GM19468 (cell line): ENCODE measurements at regions not wholly inside any gene's neighbourhood (a gene's known extent, or its start where the extent isn't known, plus 50 kb on each side); places are given as distances from the start of the nearest gene placed in this dataset.
"Not testable (repeated sequence)": the region's sequence is repeated elsewhere in the genome, so short reads cannot be mapped to it uniquely, and the experiment has no call there.

Source experiments
- ATAC-seq: cut with Tn5 transposase; IDR thresholded peaks from one replicate; pipeline ENCODE4 v1.9.1; 2021; ENCODE audit warnings: mild to moderate bottlenecking, moderate library complexity, moderate number of reproducible peaks; ENCODE audit not compliant: unreplicated experiment; ENCODE audit errors: extremely low read depth

DNA sequence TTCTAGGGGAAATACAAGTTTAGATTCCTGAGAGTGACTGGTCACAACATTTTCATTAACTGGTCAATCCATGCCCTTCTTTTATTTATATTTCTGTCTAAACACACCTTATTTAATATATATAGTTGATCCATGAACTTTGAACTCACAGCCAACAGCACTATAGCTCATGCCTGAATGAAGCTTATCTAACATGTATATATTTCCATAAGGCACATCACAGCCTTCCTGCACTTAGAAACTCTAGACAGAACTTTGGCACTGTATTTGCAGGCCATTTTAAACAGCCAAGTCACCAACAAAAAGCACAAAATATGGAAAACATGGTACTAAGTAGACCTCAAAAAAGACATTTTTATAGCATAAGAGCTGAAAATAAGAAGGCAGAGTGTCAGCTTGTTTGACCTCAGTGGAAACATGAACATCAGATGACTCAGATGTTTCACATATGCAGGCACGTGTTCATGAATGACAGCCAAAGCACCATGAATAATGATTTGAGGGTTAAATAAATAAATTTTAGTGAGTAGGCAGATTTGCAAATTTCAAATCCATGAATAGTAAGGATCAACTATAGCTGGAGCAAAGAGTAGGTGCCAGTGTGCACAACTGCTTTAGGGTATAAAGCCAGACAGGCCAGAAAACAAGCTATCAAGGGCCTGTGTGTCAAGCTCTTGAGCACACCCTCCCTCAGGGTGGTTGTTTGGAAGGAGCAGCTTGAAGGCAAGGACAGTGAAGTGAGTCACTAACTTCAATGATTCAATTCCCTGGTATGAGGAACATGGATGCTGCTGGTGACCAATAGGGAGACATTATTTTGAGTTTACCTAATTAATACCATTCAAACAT, 88.9 kb upstream of the NT5E start:
- ATAC-seq = no peak

DNA sequence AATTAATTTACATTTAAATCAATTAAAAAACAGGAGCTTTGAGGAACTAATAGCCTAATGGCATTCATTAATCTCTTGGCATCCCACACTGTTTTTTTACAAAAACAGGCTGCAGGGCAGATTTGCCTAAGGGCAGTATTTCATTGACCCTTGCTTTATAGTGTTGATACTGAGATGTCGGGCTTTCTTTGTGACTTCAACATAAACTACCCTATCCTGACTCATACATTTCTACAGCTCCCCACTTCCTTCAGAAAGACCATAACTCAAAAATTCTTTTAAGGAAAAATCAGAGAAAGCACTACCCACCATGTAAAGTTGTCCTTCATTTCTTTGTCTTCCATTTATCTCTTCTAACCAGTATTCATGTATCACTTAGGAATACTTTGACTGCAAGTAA, 92.2 kb upstream of the NT5E start:
- no peak for ATAC-seq

GRCh38 chr6:85356743-85357142, 93.1 kb upstream of the NT5E start:
- ATAC-seq = not testable (repeated sequence)

GRCh38 chr6:85355816-85356215, 94.1 kb upstream of the NT5E start:
- ATAC-seq = no peak

DNA sequence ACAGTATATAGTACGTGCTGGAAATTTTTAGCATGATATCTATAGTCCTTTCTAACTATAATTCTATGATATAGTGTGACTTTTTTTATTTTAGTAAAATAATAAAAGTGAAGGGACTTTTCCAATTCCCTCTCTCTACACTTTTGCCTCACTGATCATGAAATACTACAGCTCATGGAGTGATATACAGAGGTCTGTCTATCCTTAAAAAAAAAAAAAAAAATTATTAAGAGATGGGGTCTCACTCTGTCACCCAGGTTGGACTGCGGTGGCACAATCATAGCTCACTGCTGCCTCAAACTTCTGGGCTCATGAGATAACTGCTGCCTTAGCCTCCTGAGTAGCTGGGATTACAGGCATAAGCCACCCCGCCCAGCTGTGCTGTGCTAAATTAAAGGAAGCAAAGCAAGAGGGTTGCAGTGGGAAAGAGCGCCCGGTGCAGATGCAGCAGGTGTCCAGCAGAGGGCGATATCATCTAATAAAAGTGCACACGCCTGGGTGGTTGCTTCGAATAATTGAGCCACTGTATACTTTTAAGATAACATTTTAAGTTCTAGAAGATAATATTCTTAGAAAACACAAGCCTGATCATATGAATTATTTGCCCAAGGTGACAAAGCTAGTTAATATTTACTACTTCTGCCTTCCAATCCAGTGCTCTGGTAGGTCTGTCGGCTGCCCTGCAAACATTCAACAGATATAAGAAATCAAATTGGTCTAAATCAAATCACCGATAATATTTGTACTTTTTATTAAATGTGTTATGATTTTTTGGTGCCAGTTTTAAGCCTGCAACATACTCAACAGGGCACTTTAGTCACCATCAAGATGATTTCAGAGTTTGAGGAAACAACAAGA, 94.9 kb upstream of the NT5E start:
- ATAC-seq = no peak

GRCh38 chr6:85353012-85353411, 96.9 kb upstream of the NT5E start:
- no peak for ATAC-seq

DNA sequence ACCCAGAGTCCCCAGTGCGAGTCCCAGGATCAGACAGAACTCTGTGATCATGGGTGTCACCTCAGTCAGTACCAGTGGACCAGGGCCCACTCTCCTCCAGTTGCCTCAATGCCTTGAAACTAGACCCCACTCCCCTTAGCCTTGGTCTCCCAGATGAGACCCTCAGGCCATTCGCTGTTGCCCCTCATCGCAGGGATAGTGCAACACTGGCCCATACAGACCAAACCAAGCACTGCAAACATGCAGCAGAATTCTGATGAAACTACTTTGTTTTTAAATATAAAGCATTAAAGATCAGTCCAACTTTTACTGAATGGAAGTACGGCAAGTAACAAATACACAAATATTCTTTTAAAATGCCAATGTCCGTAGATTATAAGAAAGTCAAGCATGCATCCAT, 101.2 kb upstream of the NT5E start:
- ATAC-seq = no peak

GRCh38 chr6:85347812-85348211, 102.1 kb upstream of the NT5E start:
- ATAC-seq = no peak

DNA sequence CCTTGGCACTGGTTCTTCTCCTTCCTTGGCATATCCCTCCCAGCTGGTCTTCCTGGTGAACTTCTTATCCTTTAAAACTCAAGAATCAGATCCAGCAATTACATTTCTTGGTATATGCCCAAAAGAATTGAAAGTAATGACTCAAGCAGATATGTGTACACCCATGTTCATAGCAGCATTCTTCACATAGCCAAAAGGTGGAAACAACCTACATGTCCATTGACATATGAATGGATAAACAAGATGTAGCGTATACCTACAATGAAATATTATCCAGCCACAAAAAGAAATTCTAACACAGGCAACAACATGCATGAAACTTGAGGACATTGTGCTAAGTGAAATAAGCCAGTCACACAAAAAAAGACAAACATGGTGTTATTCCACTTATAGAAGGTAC, 103.7 kb upstream of the NT5E start:
- no peak for ATAC-seq

GRCh38 chr6:85344996-85345395, 104.9 kb upstream of the NT5E start:
- ATAC-seq = no peak

DNA sequence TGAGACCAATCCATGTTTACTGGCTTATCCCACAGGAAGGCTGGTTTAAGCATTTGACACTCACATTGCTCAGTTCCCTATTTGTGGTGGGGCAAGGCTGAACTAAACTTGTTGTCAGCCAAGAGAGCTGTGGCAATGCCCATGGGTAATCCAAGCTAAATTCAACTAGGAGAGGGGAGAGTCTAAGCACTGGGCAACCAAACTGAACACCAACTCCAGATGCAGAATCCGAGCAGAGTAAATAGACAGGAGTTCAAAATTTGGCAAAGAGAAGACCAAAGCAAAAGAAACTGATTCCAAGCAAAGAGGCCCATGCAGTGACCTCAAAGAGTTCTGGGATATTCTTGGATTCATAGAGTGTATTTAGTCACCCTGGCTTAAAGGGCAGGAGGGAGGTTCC, 106.5 kb upstream of the NT5E start:
- ATAC-seq = no peak

DNA sequence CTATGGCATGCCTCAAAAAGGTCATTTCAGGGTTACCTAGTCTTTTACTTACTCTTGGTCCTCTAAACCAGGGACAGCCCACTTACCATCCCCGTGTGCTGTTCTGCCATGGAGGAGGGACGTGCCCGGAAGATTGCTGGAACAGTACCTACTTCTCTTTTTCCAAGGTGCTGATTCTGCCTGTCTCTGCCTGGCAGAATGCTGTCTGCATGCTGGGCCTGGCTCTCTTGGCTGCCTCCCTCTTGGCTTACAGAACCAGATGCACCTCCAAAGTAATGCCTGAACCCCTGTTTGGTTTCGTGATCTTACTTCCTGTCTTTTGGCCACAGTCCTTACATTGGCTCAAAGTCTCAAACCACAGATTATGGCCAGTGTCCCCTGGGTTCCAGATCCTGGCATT, 120.7 kb upstream of the NT5E start:
- ATAC-seq = no peak

DNA sequence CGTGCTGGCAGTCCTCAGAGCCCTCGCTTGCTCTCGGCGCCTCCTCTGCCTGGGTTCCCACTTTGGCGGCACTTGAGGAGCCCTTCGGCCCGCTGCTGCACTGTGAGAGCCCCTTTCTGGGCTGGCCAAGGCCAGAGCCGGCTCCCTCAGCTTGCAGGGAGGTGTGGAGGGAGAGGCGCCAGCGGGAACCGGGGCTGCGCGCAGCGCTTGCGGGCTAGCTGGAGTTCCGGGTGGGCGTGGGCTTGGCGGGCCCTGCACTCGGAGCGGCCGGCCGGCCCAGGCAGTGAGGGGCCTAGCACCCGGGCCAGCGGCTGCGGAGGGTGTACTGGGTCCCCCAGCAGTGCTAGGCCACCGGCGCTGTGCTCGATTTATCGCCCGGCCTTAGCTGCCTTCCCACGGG, 124.1 kb upstream of the NT5E start:
- ATAC-seq = not testable (repeated sequence)

- ATAC-seq = no peak
Measured at GRCh38 chr6:85323435-85324040, 126.3 kb upstream of the NT5E start.

DNA sequence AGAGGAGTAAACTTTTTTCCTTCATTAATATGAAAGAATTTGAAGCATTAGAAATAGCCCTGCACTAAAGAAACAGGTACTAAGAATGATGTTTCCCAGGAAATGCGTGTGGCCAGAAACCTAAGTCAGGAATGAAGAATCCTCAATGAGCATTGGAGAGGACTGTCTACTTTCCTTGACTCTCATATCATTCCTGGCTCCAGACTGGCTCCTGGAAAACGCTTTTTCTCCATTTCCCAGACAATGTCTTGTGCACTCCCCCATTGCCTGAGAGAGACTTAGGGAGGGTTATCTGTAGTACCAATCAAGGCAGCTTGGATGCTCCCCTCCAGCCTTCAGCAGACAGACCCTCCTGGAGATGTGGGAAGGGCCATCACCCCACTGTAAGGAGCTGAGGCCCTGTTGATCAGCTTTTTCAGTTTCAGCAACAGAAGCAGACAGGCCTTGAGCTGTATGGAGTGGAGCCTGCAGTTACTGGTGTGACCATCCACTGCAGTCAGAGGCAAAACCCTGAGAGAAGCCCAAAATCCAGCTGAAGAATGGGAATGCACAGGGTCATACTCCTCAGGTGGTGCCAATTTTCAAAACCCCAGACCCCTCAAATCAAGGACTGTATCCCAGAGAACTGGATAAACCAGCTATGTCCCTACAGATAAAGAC, 127.3 kb upstream of the NT5E start:
- no peak for ATAC-seq

DNA sequence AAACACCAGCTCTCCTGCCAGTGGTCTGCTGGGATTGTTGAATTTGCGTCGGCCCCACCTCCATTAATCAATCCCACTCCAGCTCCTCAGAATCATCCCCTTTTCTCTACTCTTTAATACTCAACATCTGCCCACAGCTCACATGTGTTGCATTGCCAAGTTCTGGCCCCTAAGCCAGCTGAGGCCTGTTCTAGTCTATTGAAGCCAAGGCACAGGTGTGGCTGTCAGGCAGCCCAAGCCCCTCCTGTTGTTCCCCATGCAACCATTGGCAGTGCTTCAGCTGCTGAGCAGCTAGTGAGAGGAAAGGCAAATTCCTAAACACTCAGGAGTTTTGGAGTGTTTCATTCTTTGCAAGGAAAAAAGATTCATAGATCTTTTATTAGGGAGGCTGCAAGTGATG, 128.0 kb upstream of the NT5E start:
- ATAC-seq = no peak

DNA sequence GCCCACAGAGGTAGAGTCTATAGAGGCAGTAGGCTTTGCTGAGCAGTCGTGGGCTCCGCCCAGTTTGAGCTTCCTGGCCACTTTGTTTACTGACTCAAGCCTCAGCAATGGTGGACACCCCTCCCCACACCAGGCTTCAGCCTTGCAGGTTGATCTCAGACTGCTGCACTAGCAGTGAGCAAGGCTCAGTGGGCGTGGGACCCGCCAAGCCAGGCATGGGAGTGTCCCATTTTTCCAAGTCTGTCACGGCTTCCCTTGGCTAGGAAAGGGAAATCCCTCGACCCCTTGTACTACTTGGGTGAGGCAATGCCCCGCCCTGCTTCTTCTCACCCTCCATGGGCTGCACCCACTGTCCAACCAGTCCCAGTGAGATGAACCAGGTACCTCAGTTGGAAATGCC, 135.3 kb upstream of the NT5E start:
- no peak for ATAC-seq

DNA sequence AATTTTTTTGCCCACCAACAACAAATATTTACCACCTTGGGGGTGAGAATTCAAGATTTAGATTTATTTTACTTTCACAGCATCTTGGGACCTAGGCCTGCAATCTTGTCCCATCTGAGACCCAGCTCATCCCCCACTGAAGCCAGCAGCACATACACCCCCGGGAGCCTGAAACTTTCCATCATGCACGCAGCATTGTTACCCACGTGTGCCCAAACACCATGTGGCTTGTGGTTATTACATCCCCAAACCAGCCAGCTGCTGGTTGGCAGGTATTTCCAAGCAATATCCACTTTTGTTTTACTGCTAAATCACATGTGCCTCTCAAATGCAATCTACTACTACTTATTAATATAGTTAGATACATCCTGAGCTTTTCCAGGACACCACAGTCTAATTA, 149.3 kb upstream of the NT5E start:
- ATAC-seq = no peak

DNA sequence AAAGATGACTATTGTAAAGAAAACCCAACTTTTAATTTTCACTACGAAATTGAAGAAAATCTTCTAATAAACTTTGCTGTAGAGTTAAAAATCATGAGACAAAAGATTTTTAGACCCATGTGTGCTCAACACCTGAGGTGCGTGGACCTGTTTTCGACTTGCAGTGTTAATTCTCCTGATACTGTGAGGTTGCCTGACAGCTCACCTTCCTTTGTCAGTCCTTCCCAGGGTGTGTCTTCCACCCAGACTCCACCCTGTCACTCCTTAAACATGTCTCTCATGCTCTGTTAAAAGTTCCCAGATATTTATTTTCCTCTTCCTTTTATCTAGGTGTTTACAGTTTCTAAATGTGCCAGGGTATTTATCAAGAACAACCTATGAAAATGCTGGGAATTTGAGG, 151.3 kb upstream of the NT5E start:
- ATAC-seq = no peak

DNA sequence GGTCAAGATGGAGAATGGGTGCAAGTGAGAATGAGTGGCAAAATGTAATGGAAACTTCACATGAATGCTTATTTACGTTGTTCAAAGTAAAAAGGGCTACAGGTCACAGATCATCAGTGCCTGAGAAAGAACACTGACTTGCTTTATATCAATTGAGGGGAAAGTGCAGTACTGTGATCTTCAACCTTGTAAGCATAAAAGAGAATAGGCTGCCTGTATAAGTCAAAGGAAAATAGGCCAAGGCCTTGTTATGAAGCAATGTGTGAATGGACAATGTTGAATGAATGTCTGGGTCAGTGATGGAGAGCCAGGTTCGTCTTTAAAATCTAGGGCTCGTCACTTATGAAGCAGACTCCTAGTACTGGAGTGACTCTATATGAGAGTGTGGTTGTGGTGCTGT, 158.6 kb upstream of the NT5E start:
- no peak for ATAC-seq

DNA sequence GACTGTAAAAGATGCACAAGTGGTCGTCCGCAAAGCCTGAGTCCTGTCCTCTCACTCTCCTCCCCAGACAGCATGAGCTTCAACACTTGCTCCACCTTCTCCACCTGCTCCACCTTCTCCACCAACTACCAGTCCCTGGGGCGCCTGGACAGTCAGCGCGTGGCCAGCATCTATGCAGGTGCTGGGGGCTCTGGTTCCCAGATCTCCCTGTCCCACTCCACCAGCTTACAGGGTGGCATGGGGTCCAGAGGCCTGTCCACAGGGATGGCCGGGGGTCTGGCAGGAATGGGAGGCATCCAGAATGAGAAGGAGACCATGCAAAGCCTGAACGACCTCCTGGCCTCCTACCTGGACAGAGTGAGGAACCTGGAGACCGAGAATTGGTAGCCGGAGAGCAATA, 162.2 kb upstream of the NT5E start:
- ATAC-seq = no peak
